HG02623 (cell line): ENCODE measurements at regions not wholly inside any gene's neighbourhood (a gene's known extent, or its start where the extent isn't known, plus 50 kb on each side); places are given as distances from the start of the nearest gene placed in this dataset.

ENCODE experiments used
- ATAC-seq: cut with Tn5 transposase; IDR thresholded peaks from one replicate; pipeline ENCODE4 v1.9.1; 2021; ENCODE audit warnings: moderate library complexity; ENCODE audit not compliant: unreplicated experiment

- ATAC-seq = no peak
These were observed 312.6 kb upstream of the LMCD1 start for GRCh38 chr3:8189051-8189450.

- no peak for ATAC-seq
These were observed 310.2 kb upstream of the LMCD1 start for GRCh38 chr3:8191406-8191805.

DNA sequence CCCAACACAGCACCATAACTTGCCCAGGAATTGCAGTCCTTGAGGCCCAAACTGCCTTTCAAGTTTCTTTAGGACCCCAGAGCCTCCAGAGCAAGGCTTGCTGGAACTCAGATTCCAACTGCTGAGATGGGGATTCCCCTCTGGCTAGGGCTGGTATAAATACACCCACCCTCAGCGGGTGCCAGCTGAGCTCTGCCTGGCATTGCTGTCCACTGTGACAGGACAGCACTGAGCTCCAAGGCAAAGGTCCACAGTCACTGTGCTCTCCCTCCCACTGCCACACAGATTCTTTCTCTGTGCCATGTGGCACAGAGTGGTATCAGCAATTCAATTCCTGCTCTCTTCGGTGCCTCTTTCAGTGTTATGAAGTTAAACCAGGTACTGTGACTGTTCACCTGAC is 304.2 kb upstream of the LMCD1 start:
- no peak for ATAC-seq

DNA sequence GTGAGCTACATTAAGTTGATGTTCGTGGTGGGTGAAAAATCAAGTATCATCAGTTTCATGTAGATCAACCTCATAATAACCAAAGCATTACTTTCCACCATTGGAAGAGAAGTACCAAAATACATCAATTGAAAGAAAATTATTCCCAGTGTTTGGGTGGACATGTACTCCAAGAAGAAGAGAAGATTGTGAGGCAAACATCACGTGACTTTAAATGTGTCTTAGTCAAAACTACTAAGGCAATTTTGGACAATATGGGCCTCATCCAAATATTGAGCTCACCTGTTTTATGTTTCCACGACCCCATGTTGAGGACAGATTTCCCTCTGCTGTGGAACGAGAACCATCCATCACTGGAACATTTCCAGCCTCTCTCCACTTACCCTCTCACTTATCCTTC is 303.0 kb upstream of the LMCD1 start:
- ATAC-seq = no peak

GRCh38 chr3:8200996-8201395 is 300.6 kb upstream of the LMCD1 start:
- no peak for ATAC-seq

DNA sequence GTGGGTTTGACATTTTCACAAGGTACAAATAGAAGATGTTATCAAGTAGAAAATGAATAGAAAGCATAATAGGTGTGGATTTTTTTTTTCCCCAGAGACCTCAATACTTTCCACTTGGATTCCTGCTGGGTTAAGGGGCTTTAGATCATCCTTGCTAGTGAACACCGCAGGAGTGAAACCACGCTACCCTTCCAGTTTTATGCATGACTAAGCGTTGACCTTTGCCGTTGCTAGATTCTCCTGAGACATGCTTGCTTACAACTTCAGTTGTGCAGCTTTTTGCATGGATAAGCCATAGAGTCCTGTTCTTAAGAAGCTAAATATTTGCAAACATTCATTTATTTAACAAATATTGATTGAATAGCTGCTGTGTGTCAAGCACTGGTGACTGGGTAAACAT is 299.7 kb upstream of the LMCD1 start:
- no peak for ATAC-seq

- no peak for ATAC-seq
These were observed 297.3 kb upstream of the LMCD1 start for GRCh38 chr3:8204331-8204730.

DNA sequence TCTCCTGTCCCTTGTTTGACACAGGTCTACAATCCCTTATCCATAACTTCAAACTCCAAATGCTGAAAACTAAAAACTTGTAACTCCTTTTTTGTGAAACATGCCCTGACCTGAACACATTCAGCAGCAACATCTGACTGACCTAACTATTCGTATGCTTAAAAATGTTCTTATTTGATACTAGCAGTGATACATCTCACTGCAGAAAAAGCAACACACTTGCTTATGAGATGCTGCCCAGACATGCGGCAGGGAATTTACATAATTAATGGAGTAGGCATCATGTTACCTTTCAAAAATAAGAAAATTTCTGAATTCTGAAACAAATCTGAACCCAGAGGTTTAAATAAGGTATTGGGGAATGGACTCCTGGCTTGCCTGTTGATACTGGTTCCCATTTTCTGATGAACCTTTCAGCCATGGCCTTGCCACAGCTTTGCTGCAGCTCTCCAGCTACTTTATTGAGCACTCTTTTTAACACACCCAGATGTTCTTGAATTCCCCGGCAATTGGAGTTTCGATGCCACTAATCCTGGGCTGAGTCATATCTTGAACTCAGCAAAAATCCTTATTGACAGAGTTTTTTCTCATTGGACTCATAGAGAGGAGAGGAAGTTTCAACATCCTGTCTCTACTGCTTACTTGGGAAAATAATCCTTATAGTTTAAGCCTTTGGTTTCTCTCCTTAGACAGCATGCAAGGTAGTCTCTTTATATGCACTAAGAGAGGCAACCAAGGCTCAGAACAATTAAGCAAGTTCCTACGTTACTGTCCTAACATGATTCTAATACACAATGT is 296.6 kb upstream of the LMCD1 start:
- ATAC-seq = no peak

GRCh38 chr3:8205881-8206280 is 295.7 kb upstream of the LMCD1 start:
- ATAC-seq = no peak

DNA sequence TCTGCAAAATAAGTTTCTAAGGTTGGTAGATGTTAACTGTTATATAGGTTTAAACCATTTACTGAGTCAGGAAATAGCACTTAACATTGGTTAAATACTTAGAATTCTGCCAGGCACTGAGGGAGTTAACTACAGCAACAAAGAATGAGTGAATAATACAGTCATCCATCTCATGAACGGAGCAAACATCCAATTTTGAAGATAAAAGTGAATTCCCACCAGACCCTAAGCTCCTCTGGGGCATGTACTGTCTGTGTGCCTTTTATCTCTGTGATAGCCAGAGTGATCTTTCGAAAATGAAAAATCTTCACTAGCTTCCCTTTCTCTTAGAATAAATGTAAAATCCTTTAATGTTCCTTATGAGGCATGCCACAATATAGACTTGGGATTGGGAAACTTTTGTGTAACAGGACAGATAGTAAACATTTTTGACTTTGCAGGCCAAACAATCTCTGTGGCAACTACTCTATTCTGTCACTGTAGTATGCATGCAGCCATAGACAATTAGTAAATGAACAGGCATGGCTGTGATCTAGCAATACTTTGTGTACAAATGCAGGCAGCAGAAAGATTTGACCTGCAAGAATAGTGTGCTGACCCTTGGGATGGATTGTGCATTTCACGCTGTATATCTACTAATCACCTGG is 294.5 kb upstream of the LMCD1 start:
- no peak for ATAC-seq

DNA sequence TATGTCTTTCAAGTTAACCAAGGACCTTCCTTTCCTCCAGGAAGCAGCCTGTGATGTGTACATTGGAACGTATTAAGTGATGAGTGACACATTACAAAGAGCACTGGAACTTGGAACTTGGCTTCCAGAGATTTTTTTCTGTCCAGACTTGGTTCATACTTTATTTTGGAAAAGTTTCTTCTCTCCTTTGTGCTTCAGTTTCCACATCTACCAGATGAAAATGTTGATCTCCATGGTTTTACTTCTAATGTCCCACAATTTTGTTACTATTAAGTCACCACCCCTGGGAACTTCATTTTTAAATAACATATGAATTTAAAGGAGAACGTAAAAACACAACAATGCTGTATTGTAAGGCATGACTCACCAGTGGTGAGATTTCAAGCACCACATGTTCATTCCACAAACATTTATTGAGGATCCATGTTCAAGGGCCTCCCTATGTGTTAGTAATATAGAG is 290.7 kb upstream of the LMCD1 start:
- no peak for ATAC-seq

GRCh38 chr3:8212794-8213193 is 288.8 kb upstream of the LMCD1 start:
- no peak for ATAC-seq

DNA sequence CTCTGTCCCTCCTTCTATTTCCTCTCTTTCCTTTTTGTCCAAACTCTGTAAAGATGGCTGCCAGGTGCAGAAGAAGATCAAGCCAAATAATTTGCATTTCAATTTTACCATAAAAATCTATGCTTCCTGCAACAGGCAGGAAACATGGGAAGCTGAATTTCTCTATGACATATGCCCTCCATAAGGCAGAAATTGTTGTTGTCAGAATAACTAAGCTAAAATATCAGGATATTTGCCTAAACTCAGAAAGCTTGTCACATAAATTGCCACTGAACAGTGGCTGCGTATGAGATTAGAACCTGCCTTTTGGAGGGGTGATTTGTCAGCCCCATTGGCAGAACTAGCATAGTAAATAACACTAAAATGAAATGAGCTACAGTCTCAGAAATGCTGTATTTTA is 288.3 kb upstream of the LMCD1 start:
- ATAC-seq = no peak

DNA sequence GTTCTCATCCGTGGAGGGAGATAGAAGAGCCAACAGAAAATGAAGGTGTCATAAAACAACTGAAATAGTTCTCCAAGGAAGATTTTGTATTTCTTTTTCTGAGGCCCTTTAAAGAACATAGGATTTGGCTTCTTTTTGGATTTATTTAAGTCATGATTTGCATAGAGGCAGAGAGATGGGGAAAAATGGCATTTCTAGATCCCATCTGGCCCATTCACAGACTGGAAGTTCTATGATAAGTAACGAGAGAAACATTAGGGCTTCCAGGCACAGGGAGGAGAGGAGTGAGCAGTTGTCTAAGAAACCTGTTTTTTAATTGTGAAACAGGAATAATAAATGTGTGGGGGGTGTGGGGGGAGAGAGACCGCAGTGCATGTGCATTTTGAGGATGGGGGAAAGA is 285.8 kb upstream of the LMCD1 start:
- no peak for ATAC-seq

DNA sequence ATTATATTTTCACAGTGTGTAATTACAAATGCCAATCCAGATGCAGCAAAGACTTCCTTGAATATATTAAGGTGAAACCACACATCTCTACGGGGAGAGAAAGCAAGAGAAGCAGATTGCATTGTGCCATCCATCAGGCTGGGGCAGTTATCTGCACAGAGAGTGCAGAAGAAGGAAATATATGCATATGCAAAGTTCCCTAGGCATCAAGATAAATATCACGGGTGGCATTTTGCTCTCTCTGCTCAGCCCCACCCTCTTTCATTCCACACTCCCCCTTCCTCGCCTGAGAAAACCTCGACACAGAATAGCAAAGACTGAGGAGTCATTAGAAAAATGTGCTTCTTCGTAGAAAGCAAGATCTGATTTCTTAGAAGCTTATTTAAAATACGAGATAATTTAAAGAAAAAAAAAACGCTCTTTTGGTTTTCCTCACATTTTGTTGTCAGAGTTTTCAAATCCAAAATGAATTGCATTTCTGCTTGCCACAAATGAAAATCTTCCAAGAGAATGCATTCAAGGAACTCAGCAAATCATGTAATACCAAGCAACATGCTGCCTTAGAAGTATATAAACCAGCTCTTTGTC is 283.2 kb upstream of the LMCD1 start:
- no peak for ATAC-seq

DNA sequence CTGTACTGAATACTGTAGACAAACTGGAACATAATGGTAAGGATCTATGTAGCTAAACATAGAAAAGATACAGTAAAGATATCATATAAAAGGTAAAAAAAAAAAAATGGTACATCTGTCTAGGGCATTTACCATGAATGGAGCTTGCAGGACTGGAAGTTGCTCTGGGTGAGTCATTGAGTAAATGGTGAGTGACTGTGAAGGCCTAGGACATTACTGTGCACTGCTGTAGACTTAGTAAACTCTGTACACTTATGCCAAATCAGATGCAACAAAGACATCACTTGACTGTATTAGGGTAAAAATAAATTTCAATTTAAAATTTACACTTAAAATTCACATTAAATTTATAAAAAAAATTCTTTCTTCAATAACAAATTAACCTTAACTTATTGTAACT is 281.3 kb upstream of the LMCD1 start:
- no peak for ATAC-seq

GRCh38 chr3:8223766-8224165 is 277.9 kb upstream of the LMCD1 start:
- ATAC-seq = no peak

DNA sequence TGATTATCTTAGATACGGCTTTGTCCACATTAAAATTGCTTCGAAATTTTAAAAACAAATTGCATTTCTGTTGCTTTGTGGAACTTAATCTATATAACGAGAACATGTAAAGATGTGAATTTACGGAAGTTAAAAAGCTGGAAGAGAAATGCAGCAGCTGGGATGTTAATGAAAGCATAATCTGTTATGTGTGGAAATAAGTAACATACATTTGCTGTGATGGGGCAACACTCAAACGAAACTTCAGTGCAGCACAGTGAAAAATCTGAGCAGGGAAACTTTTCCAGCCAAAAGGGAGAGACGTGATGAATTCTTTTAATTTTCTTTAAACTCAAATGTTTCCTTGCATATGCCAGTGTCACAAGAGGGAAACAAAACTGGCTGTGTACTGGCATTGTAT is 276.7 kb upstream of the LMCD1 start:
- ATAC-seq = no peak

GRCh38 chr3:8233938-8234337 is 267.7 kb upstream of the LMCD1 start:
- ATAC-seq = no peak

DNA sequence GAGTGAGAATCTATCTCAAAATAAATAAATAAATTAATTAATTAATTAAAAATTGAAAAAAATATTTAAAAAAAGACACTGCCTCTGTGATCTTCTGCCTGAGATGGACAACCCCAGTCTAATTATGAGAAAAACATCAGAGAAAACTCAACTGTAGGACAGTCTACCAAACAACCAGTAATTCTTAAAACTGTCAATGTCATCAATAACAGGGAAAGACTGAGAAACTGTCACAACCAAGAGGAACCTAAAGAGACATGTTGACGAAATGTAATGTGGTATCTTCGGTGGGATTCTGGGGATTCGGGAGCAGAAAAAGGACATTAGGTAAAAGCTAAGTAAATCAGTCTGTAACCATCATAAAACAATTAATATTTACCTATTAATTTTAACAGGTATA is 265.4 kb upstream of the LMCD1 start:
- no peak for ATAC-seq

DNA sequence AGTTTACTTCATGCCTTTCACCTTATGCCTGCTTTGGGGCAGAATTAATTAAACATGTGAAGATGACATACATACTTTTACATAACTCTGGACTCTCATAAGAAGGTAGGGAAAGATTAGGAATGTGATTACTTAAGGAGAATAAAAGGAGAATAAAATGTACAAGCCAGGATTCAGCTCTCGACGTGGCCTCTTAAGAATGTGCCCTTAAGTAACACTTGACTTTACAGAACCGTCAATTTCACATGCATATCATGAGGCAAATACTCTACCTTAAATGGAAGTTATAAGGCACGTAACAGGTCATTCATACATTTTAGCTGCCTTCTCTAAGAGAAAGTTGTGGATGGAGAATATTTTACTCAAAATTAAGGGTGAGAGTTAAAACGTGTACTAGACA is 263.7 kb upstream of the LMCD1 start:
- ATAC-seq = no peak

GRCh38 chr3:8238432-8238831 is 263.2 kb upstream of the LMCD1 start:
- ATAC-seq = no peak
